ENCODE measurements at regions not wholly inside any gene's neighbourhood (a gene's known extent, or its start where the extent isn't known, plus 50 kb on each side); places are given as distances from the start of the nearest gene placed in this dataset.
"Not testable (repeated sequence)": the region's sequence is repeated elsewhere in the genome, so short reads cannot be mapped to it uniquely, and the experiment has no call there.

DNA sequence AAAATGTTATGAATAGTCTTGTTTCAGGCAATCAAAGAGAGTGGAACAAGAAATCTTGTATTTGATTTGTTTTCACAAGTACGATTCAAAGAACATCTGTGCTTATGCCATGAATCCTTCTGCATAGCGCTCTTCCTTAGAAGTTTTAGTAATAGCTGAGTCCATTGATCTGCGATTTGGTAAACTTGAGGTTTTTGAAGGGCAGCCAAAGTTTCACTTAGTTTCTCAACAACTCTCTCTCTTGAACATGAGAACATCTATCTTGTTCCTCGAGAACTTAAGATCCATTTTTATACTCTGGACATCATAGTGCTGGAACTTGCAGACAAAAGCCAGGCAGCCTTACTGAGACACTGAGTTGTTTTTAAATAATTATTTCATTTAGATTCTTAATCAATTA is 96.2 kb upstream of the USP15 start:
- DNase-seq, result no peak

- no peak for DNase-seq
Measured at GRCh38 chr12:62166525-62166924, 93.7 kb upstream of the USP15 start.

GRCh38 chr12:62168411-62168810 is 91.8 kb upstream of the USP15 start:
- DNase-seq, result no peak

- no peak for DNase-seq
Measured at GRCh38 chr12:62170241-62170640, 90.0 kb upstream of the USP15 start.

DNA sequence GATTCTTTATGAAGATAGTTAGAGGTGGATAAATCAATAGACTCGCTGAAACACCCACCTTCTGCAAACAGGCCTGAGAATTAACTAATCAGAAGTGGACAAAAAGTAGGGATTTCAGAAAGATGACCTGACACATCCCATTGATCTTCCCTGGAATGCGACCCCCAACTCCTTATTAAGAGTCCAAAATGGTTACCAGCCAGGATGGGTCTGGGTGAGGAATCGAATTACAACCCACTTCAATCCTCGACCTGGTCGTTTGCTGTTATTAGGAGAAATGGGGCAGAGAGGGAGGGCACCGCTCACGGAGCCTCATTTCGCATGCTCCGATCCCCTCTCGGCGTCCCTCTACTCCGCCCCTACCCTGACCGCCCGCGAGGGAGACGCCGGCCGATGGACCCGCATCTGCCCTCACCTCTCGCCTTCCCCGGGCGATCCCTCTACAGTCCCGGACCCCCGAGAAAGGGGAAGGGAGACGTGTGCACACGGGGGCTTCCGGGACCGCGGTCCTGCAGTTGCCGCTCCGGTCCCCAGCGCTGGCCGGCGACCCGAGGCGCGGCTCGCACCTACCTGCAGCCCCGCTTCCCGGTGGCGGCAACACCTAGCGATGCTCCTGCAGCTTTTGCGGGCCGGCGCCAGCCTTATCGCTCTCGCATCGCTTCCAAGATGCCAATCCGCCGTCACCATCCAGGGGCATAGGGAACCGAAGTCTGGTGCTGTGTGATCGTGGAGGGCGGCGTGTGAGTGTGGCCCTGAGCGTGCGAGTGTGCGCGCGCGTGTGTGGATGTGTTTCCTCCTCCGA is 69.3 kb upstream of the USP15 start:
- DNase-seq, result no peak

GRCh38 chr12:62191491-62192179 is 68.6 kb upstream of the USP15 start:
- DNase-seq, result no peak

DNA sequence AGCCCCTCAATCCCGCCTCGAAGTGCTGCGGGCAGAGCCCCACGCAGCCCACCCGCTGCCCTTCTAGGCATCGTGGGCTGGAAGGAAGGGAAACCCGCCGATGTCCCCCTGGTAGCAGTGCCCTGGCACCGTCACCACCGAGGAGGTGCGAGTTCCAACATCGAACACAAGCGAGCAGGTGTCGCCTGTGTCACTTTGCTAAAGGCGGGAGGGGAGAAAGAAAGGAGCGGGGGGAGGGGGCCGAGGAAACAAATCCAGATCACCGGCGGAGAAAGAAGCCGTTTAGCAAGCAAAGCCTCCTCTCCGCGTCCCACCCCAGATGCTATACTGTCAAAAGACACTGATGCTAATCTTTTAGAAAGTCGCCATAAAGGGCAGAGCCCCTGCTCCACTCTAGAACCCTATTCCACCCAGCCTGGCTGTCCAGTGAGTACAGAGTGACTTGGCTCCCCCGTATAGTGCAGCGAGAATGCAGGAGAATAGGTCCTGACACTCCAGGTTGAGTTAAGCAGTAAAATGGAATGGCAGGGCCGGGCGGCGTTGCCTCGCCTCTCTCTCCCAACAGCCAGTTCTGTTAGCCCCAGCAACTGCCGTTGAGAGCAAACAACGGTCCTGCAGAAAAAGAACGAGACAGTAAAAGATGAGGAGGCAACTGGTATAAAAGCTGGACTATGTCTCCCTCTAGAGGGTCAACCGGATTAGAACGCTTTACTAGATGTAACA is 67.9 kb upstream of the USP15 start:
- peak; percentile 52 for DNase-seq

GRCh38 chr12:62192903-62193250 is 67.3 kb upstream of the USP15 start:
- no peak for DNase-seq

GRCh38 chr12:62194031-62194430 is 66.2 kb upstream of the USP15 start:
- no peak for DNase-seq

DNA sequence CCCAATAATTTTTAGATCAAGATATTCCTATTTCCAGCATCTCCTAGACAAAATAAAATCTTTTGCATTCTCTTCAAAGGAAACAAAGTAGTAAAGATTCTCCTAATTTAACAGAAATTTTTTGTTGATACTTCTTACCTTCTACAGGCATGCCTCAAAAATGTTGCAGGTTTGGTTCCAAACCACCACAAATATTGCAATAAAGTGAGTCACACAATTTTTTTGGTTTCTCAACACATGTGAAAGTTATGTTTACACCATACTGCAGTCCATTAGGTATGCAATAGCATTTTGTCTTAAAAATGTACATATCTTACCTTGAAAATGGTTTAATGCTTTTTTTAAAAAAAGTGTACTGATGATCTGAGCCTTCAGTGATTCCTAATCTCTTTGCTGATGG is 65.6 kb upstream of the USP15 start:
- DNase-seq, result no peak

- DNase-seq, result no peak
Measured at GRCh38 chr12:62196146-62196545, 64.1 kb upstream of the USP15 start.

DNA sequence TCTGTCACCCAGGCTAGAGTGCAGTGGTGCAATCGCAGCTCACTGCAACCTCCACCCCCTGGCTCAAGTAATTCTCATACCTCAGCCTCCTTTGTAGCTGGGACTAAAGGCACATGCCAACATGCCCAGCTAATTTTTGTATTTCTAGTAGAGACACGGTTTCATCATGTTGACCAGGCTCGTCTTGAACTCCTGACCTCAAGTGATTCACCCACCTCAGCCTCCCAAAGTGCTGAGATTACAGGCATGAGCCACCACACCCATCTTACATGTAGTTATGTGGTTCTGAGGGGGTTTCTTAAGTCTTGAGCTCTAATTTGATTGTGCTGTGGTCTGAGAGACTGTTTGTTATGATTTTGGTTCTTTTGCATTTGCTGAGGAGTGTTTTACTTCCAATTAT is 57.3 kb upstream of the USP15 start:
- not testable (repeated sequence) for DNase-seq

DNA sequence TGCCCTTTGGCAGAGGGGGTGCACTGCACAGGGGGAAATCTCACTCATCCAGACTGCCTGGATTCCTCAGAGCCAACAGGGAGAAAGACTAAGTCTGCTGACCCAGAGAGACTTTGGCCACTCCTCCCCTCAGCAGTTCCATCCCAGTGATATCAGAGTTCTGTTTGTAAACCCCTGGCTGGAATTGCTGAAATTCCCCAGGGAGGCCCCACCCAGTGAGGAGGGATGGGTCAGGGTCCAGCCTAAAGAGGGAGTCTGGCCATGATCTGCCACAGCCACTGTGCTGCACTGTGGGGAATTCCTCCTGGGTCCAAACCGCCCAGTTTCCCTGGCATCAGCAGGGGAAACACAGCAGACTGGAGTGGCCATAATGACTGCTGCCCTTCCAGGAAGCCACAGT is 54.9 kb upstream of the USP15 start:
- DNase-seq, result no peak

DNA sequence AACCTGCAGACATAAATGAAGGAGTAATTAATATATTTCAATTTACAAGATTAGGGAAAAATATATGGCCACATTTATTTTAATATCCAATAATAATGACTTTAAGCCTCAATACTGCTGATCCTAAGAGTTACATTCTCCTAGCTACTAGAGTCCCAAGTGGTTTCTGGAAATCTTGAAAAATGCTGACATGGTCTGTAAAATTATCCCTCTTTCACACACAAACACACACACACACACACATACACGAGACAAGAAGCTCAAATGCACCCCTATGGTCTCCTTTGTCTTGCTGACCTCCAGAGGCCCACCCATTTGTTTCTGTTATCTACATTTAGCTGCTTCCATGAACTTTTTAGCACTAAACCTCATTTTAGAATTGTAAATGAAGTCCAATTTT is 53.0 kb upstream of the USP15 start:
- no peak for DNase-seq
